ENCODE measurements at regions not wholly inside any gene's neighbourhood (a gene's known extent, or its start where the extent isn't known, plus 50 kb on each side); places are given as distances from the start of the nearest gene placed in this dataset.

DNA sequence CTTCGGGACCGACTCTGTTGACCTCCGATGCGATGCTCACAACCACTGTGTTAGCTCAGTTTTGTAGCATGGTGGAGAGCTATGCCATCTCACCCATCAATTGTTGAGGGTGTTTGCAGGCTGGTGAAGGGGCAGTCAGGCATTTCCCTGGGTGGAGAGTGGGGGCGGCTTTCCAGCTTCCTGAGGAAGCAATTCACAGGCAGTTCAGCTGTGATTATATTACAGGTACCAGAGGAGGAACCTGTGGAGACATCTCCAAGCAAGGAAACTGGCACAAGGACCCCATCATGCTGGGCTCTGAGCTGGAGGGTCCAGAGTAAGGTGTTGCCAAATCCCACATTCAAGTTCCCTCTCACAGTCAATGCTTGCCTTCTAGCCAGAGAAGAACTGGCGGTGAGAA, 166.0 kb upstream of the ZNF536 start:
- H3K36me3 ChIP-seq: no peaks in the 10 kb centered on the region
- TF ChIP-seq CTCF (IDR thresholded peaks at IDR 0.05; ENCODE audit: low read depth, low read length): no peak
- H3K4me3 ChIP-seq (ENCODE audit: low read depth, low read length): no peak overlapping the region
- no peak for DNase-seq
- H3K9me3 ChIP-seq (ENCODE audit: severe bottlenecking): no peaks in the 10 kb centered on the region
- H3K27ac ChIP-seq: no peak overlapping the region
- H3K27me3 ChIP-seq (ENCODE audit: insufficient read depth, low read depth, severe bottlenecking): no peaks in the 10 kb centered on the region

DNA sequence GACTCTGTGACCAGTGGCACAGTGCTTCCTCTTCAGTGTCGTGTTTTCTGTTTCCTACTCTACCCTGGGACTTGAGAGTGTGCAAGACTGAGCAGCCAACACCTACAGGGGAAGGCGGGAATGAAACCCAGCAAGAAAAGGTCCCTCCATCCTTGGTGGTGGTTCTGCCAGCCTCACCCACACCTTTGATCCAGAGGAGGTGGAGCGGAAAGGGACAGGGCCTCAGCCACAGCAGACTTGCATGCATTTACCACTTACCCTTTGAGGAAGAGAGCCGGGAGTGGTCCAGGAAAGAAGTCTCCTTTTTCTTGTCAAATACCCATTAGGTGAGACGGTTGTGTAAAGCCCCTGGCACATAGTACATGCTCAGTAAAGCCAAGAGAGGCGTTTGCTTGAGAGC, 164.8 kb upstream of the ZNF536 start:
- H3K4me3 ChIP-seq (ENCODE audit: low read depth, low read length): no peak overlapping the region
- no peaks in the 10 kb centered on the region for H3K9me3 ChIP-seq (ENCODE audit: severe bottlenecking)
- H3K27me3 ChIP-seq (ENCODE audit: insufficient read depth, low read depth, severe bottlenecking): no peaks in the 10 kb centered on the region
- H3K27ac ChIP-seq: no peak overlapping the region
- no peaks in the 10 kb centered on the region for H3K36me3 ChIP-seq
- DNase-seq: no peak
- TF ChIP-seq CTCF (IDR thresholded peaks at IDR 0.05; ENCODE audit: low read depth, low read length): no peak

DNA sequence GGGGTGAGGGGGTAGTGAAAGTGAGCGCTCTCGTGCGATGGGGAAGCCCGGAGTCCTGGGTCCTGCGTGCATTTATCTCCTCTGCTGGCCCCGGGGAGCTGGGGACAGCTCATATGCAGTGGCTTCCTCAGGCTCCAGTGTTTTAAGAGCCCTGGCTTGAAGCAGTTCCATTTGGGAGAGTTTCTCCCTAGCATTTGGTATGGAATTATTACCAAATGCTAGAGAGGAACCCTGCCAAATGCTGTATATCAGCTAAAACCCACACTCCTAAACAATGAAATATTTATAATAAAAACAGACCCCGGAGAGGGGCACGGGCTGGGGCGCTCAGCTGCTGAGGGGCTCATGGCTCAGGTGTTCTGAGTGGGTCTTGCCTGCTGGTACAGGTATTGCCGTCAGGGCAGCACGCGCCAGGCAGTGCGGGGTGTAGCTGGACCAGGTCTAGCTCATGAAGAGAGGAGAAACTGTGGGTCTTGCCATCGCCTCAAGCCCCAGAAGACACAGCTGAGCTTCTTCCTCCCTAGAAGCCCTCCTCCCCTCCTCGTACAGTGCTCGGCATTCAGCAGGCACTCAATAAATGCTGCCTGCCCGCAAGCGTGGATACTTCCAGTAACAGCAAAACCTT, 163.6 kb upstream of the ZNF536 start:
- H3K36me3 ChIP-seq: no peaks in the 10 kb centered on the region
- H3K4me3 ChIP-seq (ENCODE audit: low read depth, low read length): no peak overlapping the region
- no peaks in the 10 kb centered on the region for H3K9me3 ChIP-seq (ENCODE audit: severe bottlenecking)
- no peak for TF ChIP-seq CTCF (IDR thresholded peaks at IDR 0.05; ENCODE audit: low read depth, low read length)
- H3K27me3 ChIP-seq (ENCODE audit: insufficient read depth, low read depth, severe bottlenecking): no peaks in the 10 kb centered on the region
- DNase-seq: no peak
- H3K27ac ChIP-seq: no peak overlapping the region

DNA sequence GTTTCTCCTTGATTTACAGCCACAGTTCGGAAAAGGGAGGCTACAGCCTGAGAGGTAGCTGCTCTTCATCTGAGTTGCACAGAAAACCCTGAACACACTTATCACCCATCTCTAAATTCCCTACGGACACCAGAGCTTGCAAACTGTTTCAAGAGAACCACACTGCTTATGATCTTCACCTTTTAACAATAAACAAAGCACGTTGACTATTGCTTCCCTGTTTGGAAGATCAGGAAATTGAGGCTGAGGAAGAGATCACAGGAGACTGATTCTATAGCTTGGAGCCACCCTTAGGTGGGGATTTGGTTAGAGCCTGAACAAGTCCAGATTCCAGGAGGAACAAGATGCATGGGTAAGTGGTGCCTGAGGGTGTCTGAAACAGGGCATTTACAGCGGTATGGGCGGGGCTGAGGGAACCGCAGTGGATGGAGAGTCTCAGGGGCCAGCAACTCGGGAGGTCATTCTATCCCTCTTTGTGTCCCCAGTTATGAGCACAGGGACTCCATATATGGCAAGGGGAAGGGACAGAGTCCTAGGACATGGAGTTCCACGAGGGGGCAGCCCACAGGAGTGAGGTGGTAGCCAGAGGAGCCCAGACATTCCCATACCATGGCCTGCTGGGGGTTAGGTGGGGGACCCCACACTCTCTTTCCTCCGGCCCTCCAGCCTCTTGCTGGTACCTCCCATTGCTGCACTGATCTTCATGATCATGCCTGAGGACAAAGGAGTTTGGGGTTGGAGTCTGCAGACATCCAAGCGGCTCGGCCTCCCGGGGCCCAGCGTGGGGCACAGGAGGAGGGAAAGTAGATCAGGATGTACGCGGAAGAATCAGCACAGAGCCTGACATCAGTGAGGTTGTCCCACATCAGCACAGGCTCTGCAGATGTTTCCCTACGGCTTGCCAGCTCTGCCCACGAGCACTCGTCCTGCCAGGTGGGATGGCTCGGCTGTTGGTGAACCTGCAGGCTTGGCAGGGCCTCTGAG, 162.3 kb upstream of the ZNF536 start:
- peak; percentile 40 for TF ChIP-seq CTCF (IDR thresholded peaks at IDR 0.05; ENCODE audit: low read depth, low read length)
- no peaks in the 10 kb centered on the region for H3K36me3 ChIP-seq
- H3K27me3 ChIP-seq (ENCODE audit: insufficient read depth, low read depth, severe bottlenecking): no peaks in the 10 kb centered on the region
- no peak overlapping the region for H3K4me3 ChIP-seq (ENCODE audit: low read depth, low read length)
- H3K9me3 ChIP-seq (ENCODE audit: severe bottlenecking): no peaks in the 10 kb centered on the region
- peak; percentile 14 for DNase-seq
- no peak overlapping the region for H3K27ac ChIP-seq

DNA sequence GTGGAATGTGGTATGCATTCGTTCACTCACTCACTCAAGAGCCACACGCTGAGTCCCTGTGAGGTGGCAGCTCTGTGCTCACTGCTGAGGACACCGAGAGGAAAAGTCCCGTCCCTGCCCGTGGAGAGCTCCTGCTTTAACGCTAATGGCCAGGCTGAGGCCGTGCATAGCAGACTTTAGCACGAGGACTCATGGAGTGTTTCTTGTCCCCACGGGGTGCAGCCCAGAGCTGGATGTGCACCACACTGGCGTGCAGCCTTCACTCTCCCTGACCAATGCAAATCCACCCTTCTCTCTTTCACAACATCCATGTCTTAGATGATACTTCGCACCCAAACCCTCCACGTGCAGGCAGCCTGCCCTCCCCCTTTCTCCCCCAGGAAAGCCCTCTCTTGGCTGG, 159.6 kb upstream of the ZNF536 start:
- no peaks in the 10 kb centered on the region for H3K27me3 ChIP-seq (ENCODE audit: insufficient read depth, low read depth, severe bottlenecking)
- TF ChIP-seq CTCF (IDR thresholded peaks at IDR 0.05; ENCODE audit: low read depth, low read length): no peak
- DNase-seq: no peak

More for the DNA sequence above, 159.6 kb upstream of the ZNF536 start:
- Histone ChIP-seq H3K4me3 (ENCODE audit: low read depth, low read length) (no peak overlapping the region), H3K36me3 (no peaks in the 10 kb centered on the region), H3K9me3 (ENCODE audit: severe bottlenecking) (no peaks in the 10 kb centered on the region), H3K27ac (no peak overlapping the region)

Data from WERI-Rb-1 (cell line).